ENCODE measurements at regions not wholly inside any gene's neighbourhood (a gene's known extent, or its start where the extent isn't known, plus 50 kb on each side); places are given as distances from the start of the nearest gene placed in this dataset.

DNA sequence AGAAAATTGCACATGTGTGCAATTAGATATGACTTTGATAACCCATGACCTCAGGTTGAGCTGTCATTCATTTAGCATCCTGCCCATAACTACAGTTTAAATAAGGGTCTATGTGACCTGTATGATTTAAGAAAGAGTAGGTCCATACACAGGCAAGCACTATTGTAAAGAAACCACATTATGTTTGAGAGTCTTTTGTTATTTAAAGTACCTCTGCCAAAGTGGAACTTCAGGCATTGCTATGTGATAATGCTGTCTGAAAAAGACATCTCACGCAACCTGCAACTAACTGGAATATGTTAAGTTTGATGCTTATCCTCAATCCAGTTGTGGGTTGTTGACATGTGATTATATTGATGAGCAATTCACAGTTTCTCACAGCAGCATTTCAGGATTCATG is 317.0 kb downstream of the TMEM161B start:
- no peaks in the 10 kb centered on the region for H3K79me2 ChIP-seq (ENCODE audit: control insufficient read depth, insufficient read depth, low read length)
- H4K20me1 ChIP-seq (ENCODE audit: control insufficient read depth, insufficient read depth): no peaks in the 10 kb centered on the region
- intact Hi-C loops (cut with micrococcal nuclease; ENCODE audit: unreplicated experiment): no loop called here
- SMC1A ChIA-PET (ENCODE audit: uncharacterized antibody, unreplicated experiment): no interaction called here
- no peak overlapping the region for H3K4me2 ChIP-seq (ENCODE audit: control insufficient read depth, insufficient read depth)
- H3K27me3 ChIP-seq (replicated peaks in 1 of 2; ENCODE audit: control insufficient read depth in 2 of 2, insufficient read depth in 2 of 2, low read length in 1 of 2): no peaks in the 10 kb centered on the region
- no peak for FAIRE-seq
- CTCF ChIA-PET: no interaction called here
- RAD21 ChIA-PET (ENCODE audit: unreplicated experiment): no interaction called here
- no peak overlapping the region for H3K4me3 ChIP-seq
- no peak overlapping the region for H3K27ac ChIP-seq (ENCODE audit: control insufficient read depth, insufficient read depth)
- TF ChIP-seq, protein P1, sequence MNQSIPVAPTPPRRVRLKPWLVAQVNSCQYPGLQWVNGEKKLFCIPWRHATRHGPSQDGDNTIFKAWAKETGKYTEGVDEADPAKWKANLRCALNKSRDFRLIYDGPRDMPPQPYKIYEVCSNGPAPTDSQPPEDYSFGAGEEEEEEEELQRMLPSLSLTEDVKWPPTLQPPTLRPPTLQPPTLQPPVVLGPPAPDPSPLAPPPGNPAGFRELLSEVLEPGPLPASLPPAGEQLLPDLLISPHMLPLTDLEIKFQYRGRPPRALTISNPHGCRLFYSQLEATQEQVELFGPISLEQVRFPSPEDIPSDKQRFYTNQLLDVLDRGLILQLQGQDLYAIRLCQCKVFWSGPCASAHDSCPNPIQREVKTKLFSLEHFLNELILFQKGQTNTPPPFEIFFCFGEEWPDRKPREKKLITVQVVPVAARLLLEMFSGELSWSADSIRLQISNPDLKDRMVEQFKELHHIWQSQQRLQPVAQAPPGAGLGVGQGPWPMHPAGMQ (IDR thresholded peaks at IDR 0.05; ENCODE audit: borderline replicate concordance): no peak
- TF ChIP-seq, protein P2, sequence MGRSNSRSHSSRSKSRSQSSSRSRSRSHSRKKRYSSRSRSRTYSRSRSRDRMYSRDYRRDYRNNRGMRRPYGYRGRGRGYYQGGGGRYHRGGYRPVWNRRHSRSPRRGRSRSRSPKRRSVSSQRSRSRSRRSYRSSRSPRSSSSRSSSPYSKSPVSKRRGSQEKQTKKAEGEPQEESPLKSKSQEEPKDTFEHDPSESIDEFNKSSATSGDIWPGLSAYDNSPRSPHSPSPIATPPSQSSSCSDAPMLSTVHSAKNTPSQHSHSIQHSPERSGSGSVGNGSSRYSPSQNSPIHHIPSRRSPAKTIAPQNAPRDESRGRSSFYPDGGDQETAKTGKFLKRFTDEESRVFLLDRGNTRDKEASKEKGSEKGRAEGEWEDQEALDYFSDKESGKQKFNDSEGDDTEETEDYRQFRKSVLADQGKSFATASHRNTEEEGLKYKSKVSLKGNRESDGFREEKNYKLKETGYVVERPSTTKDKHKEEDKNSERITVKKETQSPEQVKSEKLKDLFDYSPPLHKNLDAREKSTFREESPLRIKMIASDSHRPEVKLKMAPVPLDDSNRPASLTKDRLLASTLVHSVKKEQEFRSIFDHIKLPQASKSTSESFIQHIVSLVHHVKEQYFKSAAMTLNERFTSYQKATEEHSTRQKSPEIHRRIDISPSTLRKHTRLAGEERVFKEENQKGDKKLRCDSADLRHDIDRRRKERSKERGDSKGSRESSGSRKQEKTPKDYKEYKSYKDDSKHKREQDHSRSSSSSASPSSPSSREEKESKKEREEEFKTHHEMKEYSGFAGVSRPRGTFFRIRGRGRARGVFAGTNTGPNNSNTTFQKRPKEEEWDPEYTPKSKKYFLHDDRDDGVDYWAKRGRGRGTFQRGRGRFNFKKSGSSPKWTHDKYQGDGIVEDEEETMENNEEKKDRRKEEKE (IDR thresholded peaks at IDR 0.05): no peak
- no peak for TF ChIP-seq IKZF2 (IDR thresholded peaks at IDR 0.05)
- TF ChIP-seq POU2F2 (IDR thresholded peaks at IDR 0.05; ENCODE audit: borderline replicate concordance, low read depth, low read length): no peak
- no peak for TF ChIP-seq ZNF622 (IDR thresholded peaks at IDR 0.05)
- no peak for TF ChIP-seq DPF2 (IDR thresholded peaks at IDR 0.05)
- TF ChIP-seq, protein P3, sequence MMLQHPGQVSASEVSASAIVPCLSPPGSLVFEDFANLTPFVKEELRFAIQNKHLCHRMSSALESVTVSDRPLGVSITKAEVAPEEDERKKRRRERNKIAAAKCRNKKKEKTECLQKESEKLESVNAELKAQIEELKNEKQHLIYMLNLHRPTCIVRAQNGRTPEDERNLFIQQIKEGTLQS (IDR thresholded peaks at IDR 0.05; ENCODE audit: borderline replicate concordance, extremely low read depth, low read depth, low read length): no peak
- no peak for TF ChIP-seq POLR2A (IDR thresholded peaks at IDR 0.05; ENCODE audit: low read depth, low read length)
- no peak for TF ChIP-seq ZNF217 (IDR thresholded peaks at IDR 0.05)
- TF ChIP-seq, protein P4, sequence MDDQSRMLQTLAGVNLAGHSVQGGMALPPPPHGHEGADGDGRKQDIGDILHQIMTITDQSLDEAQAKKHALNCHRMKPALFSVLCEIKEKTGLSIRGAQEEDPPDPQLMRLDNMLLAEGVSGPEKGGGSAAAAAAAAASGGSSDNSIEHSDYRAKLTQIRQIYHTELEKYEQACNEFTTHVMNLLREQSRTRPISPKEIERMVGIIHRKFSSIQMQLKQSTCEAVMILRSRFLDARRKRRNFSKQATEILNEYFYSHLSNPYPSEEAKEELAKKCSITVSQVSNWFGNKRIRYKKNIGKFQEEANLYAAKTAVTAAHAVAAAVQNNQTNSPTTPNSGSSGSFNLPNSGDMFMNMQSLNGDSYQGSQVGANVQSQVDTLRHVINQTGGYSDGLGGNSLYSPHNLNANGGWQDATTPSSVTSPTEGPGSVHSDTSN (IDR thresholded peaks at IDR 0.05; ENCODE audit: insufficient replicate concordance, low read depth, low read length): no peak
- no peak for TF ChIP-seq ZNF384 (IDR thresholded peaks at IDR 0.05; ENCODE audit: borderline replicate concordance, low read depth, low read length)
- TF ChIP-seq, protein P5, sequence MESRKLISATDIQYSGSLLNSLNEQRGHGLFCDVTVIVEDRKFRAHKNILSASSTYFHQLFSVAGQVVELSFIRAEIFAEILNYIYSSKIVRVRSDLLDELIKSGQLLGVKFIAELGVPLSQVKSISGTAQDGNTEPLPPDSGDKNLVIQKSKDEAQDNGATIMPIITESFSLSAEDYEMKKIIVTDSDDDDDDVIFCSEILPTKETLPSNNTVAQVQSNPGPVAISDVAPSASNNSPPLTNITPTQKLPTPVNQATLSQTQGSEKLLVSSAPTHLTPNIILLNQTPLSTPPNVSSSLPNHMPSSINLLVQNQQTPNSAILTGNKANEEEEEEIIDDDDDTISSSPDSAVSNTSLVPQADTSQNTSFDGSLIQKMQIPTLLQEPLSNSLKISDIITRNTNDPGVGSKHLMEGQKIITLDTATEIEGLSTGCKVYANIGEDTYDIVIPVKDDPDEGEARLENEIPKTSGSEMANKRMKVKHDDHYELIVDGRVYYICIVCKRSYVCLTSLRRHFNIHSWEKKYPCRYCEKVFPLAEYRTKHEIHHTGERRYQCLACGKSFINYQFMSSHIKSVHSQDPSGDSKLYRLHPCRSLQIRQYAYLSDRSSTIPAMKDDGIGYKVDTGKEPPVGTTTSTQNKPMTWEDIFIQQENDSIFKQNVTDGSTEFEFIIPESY (IDR thresholded peaks at IDR 0.05): no peak
- H2AFZ ChIP-seq (ENCODE audit: control insufficient read depth, low read depth, low read length): no peak overlapping the region
- no peak for ATAC-seq
- H3K9ac ChIP-seq (ENCODE audit: control insufficient read depth, insufficient read depth, low read length): no peak overlapping the region
- DNase-seq (ENCODE audit: low read depth, low spot score): no peak
- no TSS peak for BruUV-seq (replicated peaks)
- 19% methylated on average over 1 of the region's 1 CpG for WGBS (ENCODE audit: insufficient coverage, insufficient replicate concordance, low lambda C conversion rate, missing lambda C conversion rate)
- in situ Hi-C loops (cut with MboI): no loop called here
- no peaks in the 10 kb centered on the region for H3K9me3 ChIP-seq (replicated peaks; ENCODE audit: control insufficient read depth, insufficient read depth, low read length)
- POLR2A ChIA-PET: no interaction called here
- H3K4me1 ChIP-seq (ENCODE audit: control insufficient read depth, insufficient read depth, low read length): no peaks in the 10 kb centered on the region
- no peaks in the 10 kb centered on the region for H3K36me3 ChIP-seq (ENCODE audit: control insufficient read depth in 2 of 2, insufficient read depth in 2 of 2, low read length in 1 of 2)

All from GM12878 (cell line).